ENCODE measurements at regions not wholly inside any gene's neighbourhood (a gene's known extent, or its start where the extent isn't known, plus 50 kb on each side); places are given as distances from the start of the nearest gene placed in this dataset.

DNA sequence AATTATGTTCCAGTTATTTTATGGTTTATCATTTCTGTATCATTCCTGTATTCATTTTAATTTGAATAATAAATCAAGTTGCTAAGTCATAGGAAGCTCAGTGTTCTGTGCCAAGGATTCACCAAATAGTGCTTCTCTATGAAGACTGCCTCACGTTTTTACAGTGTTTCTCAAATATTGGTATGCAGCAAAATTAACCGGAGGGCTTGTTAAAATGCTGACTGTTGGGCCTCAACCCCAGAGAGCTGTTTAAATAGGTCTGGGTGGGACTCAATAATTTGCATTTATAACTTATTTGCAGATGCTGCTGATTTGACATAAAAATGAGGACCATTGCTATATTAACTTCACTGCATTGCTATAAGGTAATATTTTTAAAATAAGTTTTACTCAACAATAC is 166.7 kb downstream of the TINAG start:
- no peaks in the 10 kb centered on the region for H3K36me3 Mint-ChIP-seq (ENCODE audit: low read depth)
- H3K4me1 Mint-ChIP-seq (ENCODE audit: low read depth) = no peaks in the 10 kb centered on the region
- no peak overlapping the region for H3K4me3 Mint-ChIP-seq
- no peak overlapping the region for H3K27ac Mint-ChIP-seq
- TF ChIP-seq, protein P1, sequence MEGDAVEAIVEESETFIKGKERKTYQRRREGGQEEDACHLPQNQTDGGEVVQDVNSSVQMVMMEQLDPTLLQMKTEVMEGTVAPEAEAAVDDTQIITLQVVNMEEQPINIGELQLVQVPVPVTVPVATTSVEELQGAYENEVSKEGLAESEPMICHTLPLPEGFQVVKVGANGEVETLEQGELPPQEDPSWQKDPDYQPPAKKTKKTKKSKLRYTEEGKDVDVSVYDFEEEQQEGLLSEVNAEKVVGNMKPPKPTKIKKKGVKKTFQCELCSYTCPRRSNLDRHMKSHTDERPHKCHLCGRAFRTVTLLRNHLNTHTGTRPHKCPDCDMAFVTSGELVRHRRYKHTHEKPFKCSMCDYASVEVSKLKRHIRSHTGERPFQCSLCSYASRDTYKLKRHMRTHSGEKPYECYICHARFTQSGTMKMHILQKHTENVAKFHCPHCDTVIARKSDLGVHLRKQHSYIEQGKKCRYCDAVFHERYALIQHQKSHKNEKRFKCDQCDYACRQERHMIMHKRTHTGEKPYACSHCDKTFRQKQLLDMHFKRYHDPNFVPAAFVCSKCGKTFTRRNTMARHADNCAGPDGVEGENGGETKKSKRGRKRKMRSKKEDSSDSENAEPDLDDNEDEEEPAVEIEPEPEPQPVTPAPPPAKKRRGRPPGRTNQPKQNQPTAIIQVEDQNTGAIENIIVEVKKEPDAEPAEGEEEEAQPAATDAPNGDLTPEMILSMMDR (IDR thresholded peaks at IDR 0.05) = no peak
- H3K9me3 Mint-ChIP-seq = no peaks in the 10 kb centered on the region
- DNase-seq = no peak
- no peaks in the 10 kb centered on the region for H3K27me3 Mint-ChIP-seq (ENCODE audit: insufficient read depth)

DNA sequence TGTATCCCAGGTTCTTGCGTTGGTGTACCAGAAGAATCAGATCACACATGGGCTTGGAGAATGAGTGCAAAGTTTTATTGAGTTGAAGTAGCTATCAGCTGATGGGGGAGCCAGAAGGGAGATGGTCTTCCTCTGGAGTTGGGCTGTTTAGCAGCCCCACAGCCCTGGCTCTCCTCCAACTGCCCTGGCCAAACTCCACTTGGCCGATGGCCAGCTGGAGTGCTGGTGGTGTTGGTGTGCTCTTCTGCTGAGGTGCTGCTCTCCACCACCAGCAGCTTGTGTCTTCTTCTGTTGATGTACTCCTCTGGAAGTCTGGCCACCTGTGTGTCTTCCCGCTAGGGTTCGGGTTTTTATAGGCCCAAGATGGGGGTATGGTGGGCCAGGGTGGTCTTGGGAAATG is 172.8 kb downstream of the TINAG start:
- Mint-ChIP-seq H3K9me3 (no peaks in the 10 kb centered on the region), H3K36me3 (ENCODE audit: low read depth) (no peaks in the 10 kb centered on the region), H3K4me1 (ENCODE audit: low read depth) (no peaks in the 10 kb centered on the region), H3K4me3 (no peak overlapping the region), H3K27ac (no peak overlapping the region), H3K27me3 (ENCODE audit: insufficient read depth) (no peaks in the 10 kb centered on the region; the same call in 1 of the 2 replicates)
- DNase-seq = no peak
- TF ChIP-seq, protein P1 (IDR thresholded peaks at IDR 0.05) = no peak

GRCh38 chr6:54491431-54491830 is 183.2 kb downstream of the TINAG start:
- Mint-ChIP-seq H3K4me1 (ENCODE audit: low read depth) (peaks cover 9% of the 10 kb centered on the region), H3K9me3 (peaks cover 5% of the 10 kb centered on the region; the same call in 1 of the 2 replicates), H3K4me3 (no peak overlapping the region), H3K36me3 (ENCODE audit: low read depth) (peaks cover 10% of the 10 kb centered on the region; the same call in 1 of the 2 replicates), H3K27me3 (ENCODE audit: insufficient read depth) (peaks cover 1% of the 10 kb centered on the region; the same call in 1 of the 2 replicates), H3K27ac (no peak overlapping the region)
- no peak for DNase-seq
- TF ChIP-seq, protein P1 (IDR thresholded peaks at IDR 0.05) = no peak

GRCh38 chr6:54493138-54493537 is 184.9 kb downstream of the TINAG start:
- Mint-ChIP-seq H3K4me1 (ENCODE audit: low read depth) (peaks cover 9% of the 10 kb centered on the region), H3K36me3 (ENCODE audit: low read depth) (peaks cover 12% of the 10 kb centered on the region; the same call in 1 of the 2 replicates), H3K9me3 (peaks cover 5% of the 10 kb centered on the region; the same call in 1 of the 2 replicates), H3K27me3 (ENCODE audit: insufficient read depth) (peaks cover 1% of the 10 kb centered on the region; the same call in 1 of the 2 replicates), H3K27ac (peak overlapping the region; percentile 5; the same call in 1 of the 2 replicates), H3K4me3 (no peak overlapping the region)
- DNase-seq = peak; percentile 75
- TF ChIP-seq, protein P1 (IDR thresholded peaks at IDR 0.05) = no peak

- Mint-ChIP-seq H3K27ac (no peak overlapping the region), H3K4me1 (ENCODE audit: low read depth) (no peaks in the 10 kb centered on the region), H3K27me3 (ENCODE audit: insufficient read depth) (no peaks in the 10 kb centered on the region), H3K9me3 (peaks cover 5% of the 10 kb centered on the region; the same call in 1 of the 2 replicates), H3K4me3 (no peak overlapping the region), H3K36me3 (ENCODE audit: low read depth) (no peaks in the 10 kb centered on the region)
- TF ChIP-seq, protein P1 (IDR thresholded peaks at IDR 0.05) = no peak
- DNase-seq = no peak
Observed at GRCh38 chr6:54503144-54503543, 194.9 kb downstream of the TINAG start.

GRCh38 chr6:54515013-54515412 is 206.8 kb downstream of the TINAG start:
- DNase-seq = no peak
- Mint-ChIP-seq H3K36me3 (ENCODE audit: low read depth) (no peaks in the 10 kb centered on the region), H3K27me3 (ENCODE audit: insufficient read depth) (peaks cover 2% of the 10 kb centered on the region; the same call in 1 of the 2 replicates), H3K4me1 (ENCODE audit: low read depth) (no peaks in the 10 kb centered on the region), H3K27ac (no peak overlapping the region), H3K9me3 (no peaks in the 10 kb centered on the region), H3K4me3 (no peak overlapping the region)
- TF ChIP-seq, protein P1 (IDR thresholded peaks at IDR 0.05) = no peak
